ENCODE measurements at regions not wholly inside any gene's neighbourhood (a gene's known extent, or its start where the extent isn't known, plus 50 kb on each side); places are given as distances from the start of the nearest gene placed in this dataset.

GRCh38 chr6:19037607-19038006 is 650.5 kb downstream of the RNF144B start:
- TF ChIP-seq, protein P1, sequence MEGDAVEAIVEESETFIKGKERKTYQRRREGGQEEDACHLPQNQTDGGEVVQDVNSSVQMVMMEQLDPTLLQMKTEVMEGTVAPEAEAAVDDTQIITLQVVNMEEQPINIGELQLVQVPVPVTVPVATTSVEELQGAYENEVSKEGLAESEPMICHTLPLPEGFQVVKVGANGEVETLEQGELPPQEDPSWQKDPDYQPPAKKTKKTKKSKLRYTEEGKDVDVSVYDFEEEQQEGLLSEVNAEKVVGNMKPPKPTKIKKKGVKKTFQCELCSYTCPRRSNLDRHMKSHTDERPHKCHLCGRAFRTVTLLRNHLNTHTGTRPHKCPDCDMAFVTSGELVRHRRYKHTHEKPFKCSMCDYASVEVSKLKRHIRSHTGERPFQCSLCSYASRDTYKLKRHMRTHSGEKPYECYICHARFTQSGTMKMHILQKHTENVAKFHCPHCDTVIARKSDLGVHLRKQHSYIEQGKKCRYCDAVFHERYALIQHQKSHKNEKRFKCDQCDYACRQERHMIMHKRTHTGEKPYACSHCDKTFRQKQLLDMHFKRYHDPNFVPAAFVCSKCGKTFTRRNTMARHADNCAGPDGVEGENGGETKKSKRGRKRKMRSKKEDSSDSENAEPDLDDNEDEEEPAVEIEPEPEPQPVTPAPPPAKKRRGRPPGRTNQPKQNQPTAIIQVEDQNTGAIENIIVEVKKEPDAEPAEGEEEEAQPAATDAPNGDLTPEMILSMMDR (conservative IDR thresholded peaks at IDR 0.05; ENCODE audit: low read length) = no peak

DNA sequence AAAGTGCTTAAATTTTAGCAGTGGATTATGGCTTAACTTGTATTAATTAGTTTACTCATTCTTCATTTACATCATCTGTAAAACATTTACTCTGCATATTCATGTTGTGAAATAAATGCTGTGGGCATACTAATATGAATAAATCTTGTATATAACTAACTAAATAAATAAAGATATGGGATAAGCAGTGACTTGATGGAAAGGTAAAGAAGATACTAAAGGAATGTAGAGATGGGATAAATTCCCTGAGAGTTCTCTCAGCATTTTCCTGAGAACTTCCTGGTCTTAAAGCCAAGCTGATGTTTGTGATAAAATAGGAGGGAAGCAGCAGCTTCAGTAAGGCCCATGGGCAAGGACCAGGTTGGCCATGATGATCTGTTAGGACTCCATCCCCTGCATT is 652.1 kb downstream of the RNF144B start:
- TF ChIP-seq, protein P1 (conservative IDR thresholded peaks at IDR 0.05; ENCODE audit: low read length) = no peak
- DNase-seq (ENCODE audit: low read depth) = no peak
- no peak overlapping the region for H3K4me3 ChIP-seq (ENCODE audit: low read length)

More at GRCh38 chr6:19037607-19038006, 650.5 kb downstream of the RNF144B start:
- no peak overlapping the region for H3K4me3 ChIP-seq (ENCODE audit: low read length)
- peak; percentile 5 for DNase-seq (ENCODE audit: low read depth)

DNA sequence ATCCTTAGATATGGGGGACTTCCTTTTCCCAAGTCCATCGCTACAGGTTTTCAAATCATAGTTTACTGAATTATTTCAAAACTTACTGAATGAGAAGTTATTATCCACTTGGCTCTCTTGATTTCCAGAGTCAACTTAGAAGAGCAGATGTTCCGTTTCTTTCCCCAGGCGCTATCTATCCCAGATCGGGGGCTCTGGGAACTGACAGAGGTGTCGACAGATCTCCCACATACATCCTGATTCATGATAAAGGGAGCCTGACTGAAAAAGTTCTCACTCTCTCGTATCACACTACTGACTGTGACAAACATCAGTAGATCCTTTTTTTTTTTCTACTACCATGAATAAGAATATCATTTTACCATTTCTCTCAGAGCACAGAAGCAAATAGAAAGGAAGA is 654.8 kb downstream of the RNF144B start:
- TF ChIP-seq, protein P1 (conservative IDR thresholded peaks at IDR 0.05; ENCODE audit: low read length) = no peak
- no peak overlapping the region for H3K4me3 ChIP-seq (ENCODE audit: low read length)
- no peak for DNase-seq (ENCODE audit: low read depth)

DNA sequence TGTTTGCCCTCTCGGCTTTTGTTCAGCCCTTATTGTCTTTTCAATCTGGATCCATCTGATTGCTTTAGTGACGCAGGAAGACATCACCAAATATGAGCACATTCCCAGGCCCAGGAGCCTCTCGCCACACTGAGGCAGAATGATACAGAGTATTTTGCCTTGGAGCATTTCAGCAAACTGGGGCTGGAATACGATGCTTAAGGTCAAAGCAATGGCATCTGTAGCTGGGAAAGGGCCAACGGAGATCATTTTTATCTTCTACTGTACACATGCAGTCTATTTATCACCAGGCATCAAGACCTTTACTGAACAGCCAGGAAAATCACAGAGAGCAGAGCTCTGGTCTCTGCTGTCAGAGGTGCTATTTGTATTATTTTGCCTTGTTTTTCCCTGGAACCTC is 655.3 kb downstream of the RNF144B start:
- no peak for DNase-seq (ENCODE audit: low read depth)
- TF ChIP-seq, protein P1 (conservative IDR thresholded peaks at IDR 0.05; ENCODE audit: low read length) = no peak
- no peak overlapping the region for H3K4me3 ChIP-seq (ENCODE audit: low read length)

DNA sequence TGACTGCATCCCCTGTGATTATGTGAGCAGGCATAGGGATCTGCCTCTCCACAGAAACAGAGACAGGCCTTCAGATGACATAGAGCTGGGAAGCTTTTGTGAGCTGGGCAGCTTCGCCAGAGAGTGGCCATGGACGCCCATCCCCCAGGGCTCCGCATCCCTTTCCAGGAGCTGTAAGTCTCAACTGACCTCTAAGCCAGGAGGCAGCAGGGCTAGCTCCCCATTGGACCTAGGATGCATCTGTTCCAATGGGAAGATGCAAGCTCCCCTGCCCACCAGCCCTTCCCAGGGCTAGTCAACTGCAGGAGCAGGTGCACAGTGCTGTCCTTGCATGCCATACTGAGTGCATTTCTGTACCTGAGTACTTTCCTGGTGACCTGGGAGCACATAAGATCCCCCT is 663.6 kb downstream of the RNF144B start:
- TF ChIP-seq, protein P1 (conservative IDR thresholded peaks at IDR 0.05; ENCODE audit: low read length) = no peak
- H3K4me3 ChIP-seq (ENCODE audit: low read length) = no peak overlapping the region
- DNase-seq (ENCODE audit: low read depth) = no peak

- no peak overlapping the region for H3K4me3 ChIP-seq (ENCODE audit: low read length)
- TF ChIP-seq, protein P1 (conservative IDR thresholded peaks at IDR 0.05; ENCODE audit: low read length) = no peak
- DNase-seq (ENCODE audit: low read depth) = peak; percentile 31
Observed at GRCh38 chr6:19052219-19052618, 665.1 kb downstream of the RNF144B start.

DNA sequence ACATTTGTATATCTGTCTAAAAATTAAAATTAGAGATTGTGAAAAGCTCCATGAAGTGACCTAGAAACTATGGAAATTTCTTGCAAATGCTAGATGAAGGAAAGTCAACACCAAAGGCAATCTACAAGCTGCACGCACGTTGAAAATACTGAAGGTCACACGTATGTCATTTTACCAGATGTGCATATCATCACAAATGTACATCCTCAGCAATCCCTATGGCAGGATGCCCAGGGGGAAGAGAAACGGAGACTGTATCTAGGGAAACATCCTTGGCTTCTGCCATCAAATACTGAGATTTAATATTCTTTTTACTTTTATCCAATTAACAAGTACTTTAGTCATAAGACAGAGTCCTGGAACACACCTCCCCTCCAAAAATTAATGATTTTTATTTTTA is 672.0 kb downstream of the RNF144B start:
- no peak for DNase-seq (ENCODE audit: low read depth)
- H3K4me3 ChIP-seq (ENCODE audit: low read length) = no peak overlapping the region
- TF ChIP-seq, protein P1 (conservative IDR thresholded peaks at IDR 0.05; ENCODE audit: low read length) = no peak
